ENCODE measurements at regions not wholly inside any gene's neighbourhood (a gene's known extent, or its start where the extent isn't known, plus 50 kb on each side); places are given as distances from the start of the nearest gene placed in this dataset.

DNA sequence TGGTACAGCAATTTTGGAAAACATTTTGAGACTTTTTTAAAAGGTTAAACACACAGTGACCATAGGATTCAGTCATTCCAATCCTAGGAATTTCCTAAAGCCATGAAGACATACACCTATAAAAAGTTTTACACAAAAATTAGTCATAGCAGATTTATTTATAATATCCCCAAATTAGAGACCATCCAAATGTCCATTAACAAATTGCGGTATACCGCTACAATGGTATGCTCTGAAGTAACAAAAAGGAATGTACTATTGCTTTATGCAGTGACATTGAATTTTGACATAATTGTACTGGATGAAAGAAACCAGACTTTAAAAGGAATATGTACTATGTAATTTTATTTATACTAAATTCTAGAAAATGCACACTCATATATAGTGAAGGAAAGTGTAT is 362.8 kb downstream of the HGF start:
- no peak overlapping the region for H3K27ac Mint-ChIP-seq
- TF ChIP-seq, protein P1, sequence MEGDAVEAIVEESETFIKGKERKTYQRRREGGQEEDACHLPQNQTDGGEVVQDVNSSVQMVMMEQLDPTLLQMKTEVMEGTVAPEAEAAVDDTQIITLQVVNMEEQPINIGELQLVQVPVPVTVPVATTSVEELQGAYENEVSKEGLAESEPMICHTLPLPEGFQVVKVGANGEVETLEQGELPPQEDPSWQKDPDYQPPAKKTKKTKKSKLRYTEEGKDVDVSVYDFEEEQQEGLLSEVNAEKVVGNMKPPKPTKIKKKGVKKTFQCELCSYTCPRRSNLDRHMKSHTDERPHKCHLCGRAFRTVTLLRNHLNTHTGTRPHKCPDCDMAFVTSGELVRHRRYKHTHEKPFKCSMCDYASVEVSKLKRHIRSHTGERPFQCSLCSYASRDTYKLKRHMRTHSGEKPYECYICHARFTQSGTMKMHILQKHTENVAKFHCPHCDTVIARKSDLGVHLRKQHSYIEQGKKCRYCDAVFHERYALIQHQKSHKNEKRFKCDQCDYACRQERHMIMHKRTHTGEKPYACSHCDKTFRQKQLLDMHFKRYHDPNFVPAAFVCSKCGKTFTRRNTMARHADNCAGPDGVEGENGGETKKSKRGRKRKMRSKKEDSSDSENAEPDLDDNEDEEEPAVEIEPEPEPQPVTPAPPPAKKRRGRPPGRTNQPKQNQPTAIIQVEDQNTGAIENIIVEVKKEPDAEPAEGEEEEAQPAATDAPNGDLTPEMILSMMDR (IDR thresholded peaks at IDR 0.05) = no peak
- H3K4me3 Mint-ChIP-seq = no peak overlapping the region
- no peak for DNase-seq
- H3K4me1 Mint-ChIP-seq = peaks cover 4% of the 10 kb centered on the region
- H3K27me3 Mint-ChIP-seq (ENCODE audit: low read depth, poor library complexity) = no peaks in the 10 kb centered on the region
- peaks cover 6% of the 10 kb centered on the region for H3K36me3 Mint-ChIP-seq (ENCODE audit: low read depth)
- H3K9me3 Mint-ChIP-seq = peaks cover 13% of the 10 kb centered on the region

GRCh38 chr7:81404669-81405068 is 365.2 kb downstream of the HGF start:
- H3K27ac Mint-ChIP-seq = no peak overlapping the region
- no peaks in the 10 kb centered on the region for H3K27me3 Mint-ChIP-seq (ENCODE audit: low read depth, poor library complexity)
- no peak for DNase-seq
- H3K4me1 Mint-ChIP-seq = peaks cover 15% of the 10 kb centered on the region
- H3K4me3 Mint-ChIP-seq = no peak overlapping the region
- TF ChIP-seq, protein P1 (IDR thresholded peaks at IDR 0.05) = no peak
- peaks cover 10% of the 10 kb centered on the region for H3K9me3 Mint-ChIP-seq
- H3K36me3 Mint-ChIP-seq (ENCODE audit: low read depth) = peaks cover 6% of the 10 kb centered on the region

DNA sequence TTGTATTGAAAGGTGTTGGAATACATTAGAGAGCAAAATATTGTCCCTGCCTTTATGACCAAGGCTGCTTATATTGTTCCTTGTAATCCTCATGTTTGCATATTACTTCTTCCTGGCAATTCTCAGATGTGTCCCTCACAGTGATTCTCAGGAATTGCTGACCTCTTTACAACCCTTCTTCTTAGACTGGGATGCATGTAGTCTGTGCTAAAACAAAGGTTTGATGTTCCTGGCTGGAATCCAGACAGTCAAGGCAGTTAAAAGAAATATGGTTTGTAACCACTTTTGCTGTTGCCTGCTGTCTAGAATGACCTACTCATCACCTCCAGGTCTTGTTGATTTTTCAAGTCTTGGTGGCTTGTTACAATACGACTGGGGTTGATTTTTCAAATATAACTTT is 367.6 kb downstream of the HGF start:
- peaks cover 10% of the 10 kb centered on the region for H3K9me3 Mint-ChIP-seq
- TF ChIP-seq, protein P1 (IDR thresholded peaks at IDR 0.05) = no peak
- no peak overlapping the region for H3K4me3 Mint-ChIP-seq
- peaks cover 15% of the 10 kb centered on the region for H3K4me1 Mint-ChIP-seq
- no peak for DNase-seq
- peaks cover 6% of the 10 kb centered on the region for H3K36me3 Mint-ChIP-seq (ENCODE audit: low read depth)
- H3K27ac Mint-ChIP-seq = no peak overlapping the region
- peaks cover 5% of the 10 kb centered on the region for H3K27me3 Mint-ChIP-seq (ENCODE audit: low read depth, poor library complexity)

DNA sequence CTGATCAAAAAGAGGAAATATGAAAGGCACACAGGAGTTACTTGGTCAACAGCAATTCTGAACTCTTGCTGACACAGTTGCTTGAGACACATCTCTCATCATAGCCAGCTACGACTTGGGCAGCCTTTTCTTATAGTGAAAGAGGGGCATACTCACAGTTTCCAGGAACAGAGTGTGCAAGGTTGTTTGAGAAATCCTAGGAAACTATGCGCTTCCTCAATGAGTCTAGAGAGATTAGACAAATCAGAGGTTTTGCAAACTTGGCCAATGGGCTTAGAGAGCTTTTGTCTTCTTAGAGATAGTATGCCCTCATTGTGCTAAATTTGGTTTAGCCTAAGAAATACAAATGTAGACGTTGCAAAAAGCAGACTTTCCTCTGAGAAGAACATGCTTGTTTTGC is 370.4 kb downstream of the HGF start:
- Mint-ChIP-seq H3K27me3 (ENCODE audit: low read depth, poor library complexity) (peaks cover 5% of the 10 kb centered on the region), H3K27ac (no peak overlapping the region), H3K4me1 (peaks cover 15% of the 10 kb centered on the region), H3K4me3 (no peak overlapping the region), H3K36me3 (ENCODE audit: low read depth) (no peaks in the 10 kb centered on the region), H3K9me3 (peaks cover 4% of the 10 kb centered on the region)
- TF ChIP-seq, protein P1 (IDR thresholded peaks at IDR 0.05) = no peak
- DNase-seq = no peak

- H3K4me3 Mint-ChIP-seq = no peak overlapping the region
- TF ChIP-seq, protein P1 (IDR thresholded peaks at IDR 0.05) = no peak
- peaks cover 5% of the 10 kb centered on the region for H3K27me3 Mint-ChIP-seq (ENCODE audit: low read depth, poor library complexity)
- no peaks in the 10 kb centered on the region for H3K36me3 Mint-ChIP-seq (ENCODE audit: low read depth)
- no peaks in the 10 kb centered on the region for H3K4me1 Mint-ChIP-seq
- DNase-seq = no peak
- H3K27ac Mint-ChIP-seq = no peak overlapping the region
- H3K9me3 Mint-ChIP-seq = no peaks in the 10 kb centered on the region
These were observed 375.8 kb downstream of the HGF start for GRCh38 chr7:81394029-81394428.

DNA sequence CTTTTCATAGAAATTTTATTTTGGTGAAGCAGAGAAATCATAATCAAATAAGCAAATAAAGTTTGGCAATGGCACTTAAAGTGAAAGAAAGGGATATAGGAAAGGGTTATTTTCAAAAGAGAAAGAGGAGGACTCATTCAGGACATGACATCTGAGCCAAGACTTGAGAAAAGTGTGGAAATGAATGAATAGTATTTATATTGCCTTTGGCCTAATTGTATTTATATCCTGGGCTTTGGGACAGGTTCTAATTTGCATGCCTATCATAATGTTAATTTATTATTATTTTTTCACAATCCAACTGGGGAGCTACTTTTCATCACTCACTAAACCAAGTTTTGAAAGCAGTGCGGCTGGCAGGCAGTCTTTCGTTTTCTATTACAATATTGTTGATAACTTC is 376.8 kb downstream of the HGF start:
- H3K36me3 Mint-ChIP-seq (ENCODE audit: low read depth) = no peaks in the 10 kb centered on the region
- H3K4me1 Mint-ChIP-seq = no peaks in the 10 kb centered on the region
- H3K27me3 Mint-ChIP-seq (ENCODE audit: low read depth, poor library complexity) = peaks cover 5% of the 10 kb centered on the region
- H3K9me3 Mint-ChIP-seq = no peaks in the 10 kb centered on the region
- H3K4me3 Mint-ChIP-seq = no peak overlapping the region
- H3K27ac Mint-ChIP-seq = no peak overlapping the region
- no peak for DNase-seq
- TF ChIP-seq, protein P1 (IDR thresholded peaks at IDR 0.05) = no peak

Data from nephron progenitor cell (in vitro differentiated cells).